Kasumi-1 (cell line): ENCODE measurements at regions not wholly inside any gene's neighbourhood (a gene's known extent, or its start where the extent isn't known, plus 50 kb on each side); places are given as distances from the start of the nearest gene placed in this dataset.
"Not testable (repeated sequence)": the region's sequence is repeated elsewhere in the genome, so short reads cannot be mapped to it uniquely, and the experiment has no call there.

Source experiments
- DNase-seq, 2 experiments: peaks; one replicate each; lab custom pipeline; 2025; lab: John Stamatoyannopoulos, UW

- no peak for DNase-seq
These were observed 302.9 kb upstream of the SUCLG2 start for GRCh38 chr3:67957268-67957667.

DNA sequence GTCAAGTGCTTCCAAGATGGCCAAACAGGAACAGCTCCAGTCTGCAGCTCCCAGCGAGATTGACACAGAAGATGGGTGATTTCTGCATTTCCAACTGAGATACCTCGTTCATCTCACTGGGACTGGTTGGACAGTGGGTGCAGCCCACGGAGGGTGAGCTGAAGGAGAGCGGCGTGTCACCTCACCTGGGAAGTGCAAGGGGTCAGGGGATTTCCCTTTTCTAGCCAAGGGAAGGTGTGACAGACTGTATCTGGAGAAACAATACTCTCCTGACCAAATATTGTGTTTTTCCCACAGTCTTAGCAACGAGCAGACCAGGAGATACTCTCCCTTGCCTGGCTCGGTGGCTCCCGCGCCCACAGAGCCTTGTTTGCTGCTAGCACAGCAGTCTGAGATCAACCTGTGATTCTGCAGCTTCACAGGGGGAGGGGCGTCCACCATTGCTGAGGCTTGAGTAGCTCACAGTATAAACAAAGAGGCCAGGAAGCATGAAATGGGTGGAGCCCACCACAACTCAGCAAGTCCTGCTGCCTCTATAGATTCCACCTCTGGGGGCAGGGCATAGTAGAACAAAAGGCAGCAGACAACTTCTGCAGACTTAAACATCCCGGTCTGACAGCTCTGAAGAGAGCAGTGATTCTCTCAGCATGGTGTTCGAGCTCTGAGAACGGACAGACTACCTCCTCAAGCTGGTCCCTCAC lies 293.5 kb upstream of the SUCLG2 start:
- DNase-seq: no peak

DNA sequence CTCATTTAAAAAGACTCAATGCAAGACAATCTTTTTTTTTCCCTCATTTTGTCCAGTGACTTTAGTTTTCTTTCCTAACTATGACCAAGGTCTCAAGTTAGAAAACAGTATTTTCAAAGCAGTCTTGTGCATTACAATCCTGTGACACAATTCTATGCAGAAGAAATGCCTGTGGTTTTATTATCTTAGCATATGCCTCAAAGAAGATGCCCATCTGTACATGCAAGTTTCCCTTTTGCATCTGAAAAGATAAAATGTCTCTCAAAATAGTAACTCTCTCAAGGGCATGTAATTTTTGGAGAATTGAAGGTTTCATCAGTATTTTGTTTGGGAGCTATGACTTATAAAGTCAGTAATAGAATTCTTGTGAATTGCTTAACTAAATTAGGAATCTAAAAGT lies 292.0 kb upstream of the SUCLG2 start:
- no peak for DNase-seq

DNA sequence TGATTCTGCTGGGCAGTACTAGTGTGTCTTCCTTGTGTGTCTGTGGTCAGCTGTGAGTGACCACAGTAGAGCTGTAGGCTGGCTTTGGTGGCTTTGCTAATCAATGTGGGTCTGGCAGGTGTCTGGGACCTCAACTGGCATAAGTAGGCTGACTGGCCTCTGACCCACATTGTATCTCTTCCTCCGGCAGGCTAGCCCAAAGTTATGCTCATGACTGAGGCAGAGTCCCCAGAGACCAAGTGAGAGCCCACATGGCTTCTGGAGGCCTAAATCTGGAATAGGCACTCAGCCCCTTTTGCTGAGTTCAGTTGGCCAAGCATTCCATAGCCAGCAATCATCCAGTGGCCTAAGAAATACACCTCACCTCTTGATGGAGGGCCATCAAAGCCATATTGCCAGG lies 289.1 kb upstream of the SUCLG2 start:
- no peak for DNase-seq

- DNase-seq: no peak
These were observed 287.1 kb upstream of the SUCLG2 start for GRCh38 chr3:67941433-67942030.

- DNase-seq: peak; percentile 25 to 59
These were observed 286.0 kb upstream of the SUCLG2 start for GRCh38 chr3:67940210-67940952.

DNA sequence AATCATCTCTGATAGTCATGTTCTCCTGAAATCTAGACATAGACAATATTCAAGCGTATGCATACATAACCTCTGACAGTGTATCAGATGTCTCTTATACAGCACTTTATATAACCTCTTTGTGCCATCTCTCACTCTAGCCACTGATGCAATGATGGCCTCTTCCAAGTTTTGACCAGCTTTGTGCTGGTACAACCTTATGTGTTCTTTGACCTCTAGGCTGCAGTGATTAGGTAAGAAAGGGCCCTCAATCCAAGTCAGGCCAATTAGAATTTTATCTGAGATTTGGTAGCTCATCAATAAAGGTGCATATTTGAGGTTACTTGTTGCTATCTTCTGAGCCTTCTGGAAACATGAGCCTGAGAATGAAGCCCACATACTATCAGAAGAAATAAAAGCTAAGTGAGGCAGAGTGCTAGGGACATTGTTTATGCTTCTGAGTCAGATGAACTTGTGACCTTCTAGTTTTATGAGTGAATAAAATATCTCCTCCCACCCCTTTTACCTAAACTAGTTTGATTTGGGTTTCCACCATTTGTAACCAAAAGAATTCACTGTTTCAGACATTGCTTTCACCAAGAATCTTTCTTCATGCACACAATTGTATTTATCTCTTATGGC lies 283.2 kb upstream of the SUCLG2 start:
- no peak for DNase-seq

GRCh38 chr3:67930394-67930793 lies 276.0 kb upstream of the SUCLG2 start:
- not testable (repeated sequence) for DNase-seq

- peak in 1 of 2 experiments; percentile 9 for DNase-seq
These were observed 269.4 kb upstream of the SUCLG2 start for GRCh38 chr3:67923796-67924195.

GRCh38 chr3:67920969-67921368 lies 266.6 kb upstream of the SUCLG2 start:
- no peak for DNase-seq

DNA sequence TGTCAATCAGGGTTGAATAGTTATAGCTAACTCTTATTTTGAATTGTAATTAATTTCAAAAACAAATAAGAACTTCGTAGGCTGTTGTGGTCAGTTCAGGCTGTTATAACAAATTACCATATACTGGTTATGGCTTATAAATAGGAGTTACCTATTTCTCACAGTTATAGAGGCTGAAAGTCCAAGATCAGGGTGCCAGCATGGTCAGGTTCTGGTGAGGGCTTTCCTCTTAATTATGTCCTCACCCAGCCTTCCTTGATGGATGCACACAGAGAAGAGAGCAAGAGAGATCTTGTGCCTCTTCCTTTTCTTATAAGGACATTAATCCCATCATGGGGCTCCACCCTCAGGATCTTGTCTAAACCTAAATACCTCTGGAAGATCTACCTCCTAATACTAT lies 265.9 kb upstream of the SUCLG2 start:
- DNase-seq: no peak

- no peak for DNase-seq
These were observed 261.9 kb upstream of the SUCLG2 start for GRCh38 chr3:67916353-67916752.

DNA sequence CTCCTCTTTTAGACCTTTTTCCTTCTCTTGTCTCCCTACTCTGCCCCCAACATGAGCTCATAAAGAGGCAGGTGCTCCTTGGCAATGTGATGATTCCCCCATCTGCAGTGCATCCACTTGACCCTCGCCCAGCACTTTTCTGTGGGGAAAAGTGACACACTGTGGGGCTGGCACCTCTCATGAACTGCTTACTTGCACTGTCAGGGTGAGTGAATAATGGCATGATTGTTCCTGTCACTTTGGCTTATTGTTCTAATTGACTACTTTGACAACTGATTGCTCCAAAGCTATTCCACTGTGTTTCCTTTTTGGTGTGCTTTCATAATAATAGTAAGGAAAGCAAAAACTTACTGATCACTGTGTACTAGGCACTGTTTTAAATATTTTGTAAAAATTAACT lies 253.3 kb upstream of the SUCLG2 start:
- no peak for DNase-seq

DNA sequence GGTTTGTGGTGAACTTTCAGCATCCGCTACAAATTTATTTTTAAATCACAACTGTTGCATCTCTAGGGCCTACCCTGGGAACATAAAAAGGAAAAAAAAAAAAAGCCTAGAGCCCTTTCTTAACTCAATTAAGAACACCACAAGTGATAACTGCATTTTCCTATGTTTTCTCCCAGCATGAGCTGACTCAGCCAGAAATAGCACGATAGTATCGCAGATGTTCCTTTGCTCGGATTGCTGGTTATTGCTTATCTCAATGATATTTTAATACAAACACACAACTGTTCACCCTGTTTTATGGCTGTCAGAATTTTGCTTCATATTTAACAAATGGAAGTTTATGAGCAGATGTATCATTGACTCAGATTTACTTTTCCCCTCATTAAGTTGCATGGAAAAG lies 251.8 kb upstream of the SUCLG2 start:
- DNase-seq: no peak

- DNase-seq: peak in 1 of 2 experiments; percentile 1
These were observed 247.3 kb upstream of the SUCLG2 start for GRCh38 chr3:67901681-67902080.

DNA sequence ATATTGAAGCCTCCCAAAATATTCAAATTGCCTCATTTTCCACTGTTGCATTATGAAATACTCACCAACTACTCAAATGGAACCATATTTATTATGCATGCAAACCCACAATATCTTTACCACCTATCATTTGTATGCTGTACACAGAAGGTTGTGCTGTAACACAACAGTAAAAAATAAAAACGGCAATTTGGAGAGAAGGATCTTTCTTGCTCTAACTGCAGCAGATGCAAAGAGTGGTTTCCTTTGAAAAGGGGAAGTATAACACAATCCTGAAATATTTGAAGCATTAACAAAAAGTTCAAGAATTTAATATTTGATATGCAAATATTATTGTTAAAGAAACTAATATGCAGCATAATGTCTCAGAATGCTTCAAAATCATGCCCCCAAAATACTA lies 244.5 kb upstream of the SUCLG2 start:
- DNase-seq: peak; percentile 58 to 67

GRCh38 chr3:67897351-67898336 lies 243.2 kb upstream of the SUCLG2 start:
- no peak for DNase-seq

GRCh38 chr3:67896130-67896529 lies 241.7 kb upstream of the SUCLG2 start:
- no peak for DNase-seq

DNA sequence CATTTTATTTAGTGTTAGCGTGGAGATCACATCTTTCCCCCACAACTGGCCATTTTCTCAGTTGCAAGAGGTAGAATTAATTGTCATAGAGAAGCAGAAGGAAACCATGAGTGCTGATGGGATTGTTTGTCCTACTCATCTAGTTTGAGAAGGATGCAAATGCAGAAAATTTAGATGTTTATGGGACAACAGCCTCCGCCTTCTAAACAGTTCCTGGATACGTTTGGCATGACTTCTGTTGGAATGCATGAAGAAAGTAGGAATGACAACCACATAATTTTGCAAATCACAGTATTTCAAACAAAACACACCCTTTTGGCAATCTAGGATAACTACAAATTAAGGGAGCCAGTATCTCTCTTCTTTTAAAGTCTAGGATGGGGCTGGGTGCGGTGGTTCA lies 240.1 kb upstream of the SUCLG2 start:
- DNase-seq: no peak

- DNase-seq: no peak
These were observed 229.9 kb upstream of the SUCLG2 start for GRCh38 chr3:67884345-67884744.

GRCh38 chr3:67883766-67884165 lies 229.4 kb upstream of the SUCLG2 start:
- DNase-seq: no peak

GRCh38 chr3:67882981-67883380 lies 228.6 kb upstream of the SUCLG2 start:
- no peak for DNase-seq
